K562 (cell line): ENCODE measurements at regions not wholly inside any gene's neighbourhood (a gene's known extent, or its start where the extent isn't known, plus 50 kb on each side); places are given as distances from the start of the nearest gene placed in this dataset.

Experiments
- ATAC-seq: fragments of 200-7000 bp; cut with Tn5 transposase; 3 replicates; pipeline ENCODE4 v1.9.1; 2020; ENCODE audit warnings: moderate library complexity
- BruUV-seq: library from RNA; stranded (reverse); fragments of 400-500 nt; replicated peaks from 2 replicates; lab custom pipeline; 2021; lab: Mats Ljungman, UMichigan
- CTCF ChIA-PET: fragments of 300-600 bp; formaldehyde crosslinking; extraction: SDS; loops from one replicate; lab custom pipeline; 2021; ENCODE audit warnings: low intra/inter-chr PET ratio; lab: Yijun Ruan, JAX
- POLR2A ChIA-PET: fragments of 300-600, 350-650 bp; sonication (Branson Sonifier 250); formaldehyde crosslinking; extraction: SDS; loops from one replicate; lab custom pipeline; 2021; ENCODE audit warnings: antibody characterized with exemption, inconsistent platforms; lab: Yijun Ruan, JAX
- DNase-seq, 4 experiments: peaks; one replicate each; pipeline versions ENCODE4 v3.0.0 to v3.0.0-alpha.2; 2011 to 2018; ENCODE audit warnings: low spot score in 3 of 4, mixed read lengths in 3 of 4; ENCODE audit errors: extremely low read depth in 1 of 4
- FAIRE-seq: peaks from 2 replicates; lab custom pipeline; 2011; peaks lifted over from hg19 to GRCh38; lab: Jason Lieb, UNC
- H2AFZ ChIP-seq: 2 replicates; pipeline ENCODE4 v1.6.0; 2011; ENCODE audit warnings: low read depth, low read length, control low read depth, inconsistent platforms
- H3K27ac ChIP-seq: fragments of 200-600 bp; 3 replicates; pipeline ENCODE4 v1.8.0; 2011; ENCODE audit warnings: low read depth, mild to moderate bottlenecking, control low read depth, inconsistent platforms, low read length, moderate library complexity, mixed read lengths; ENCODE audit errors: extremely low read depth
- H3K27me3 ChIP-seq, 2 experiments: fragments of 300-600 bp in 1 of 2; 2 replicates in 1 of 2; 3 replicates in 1 of 2; pipeline versions ENCODE4 v1.6.0 to v1.8.0; 2011; ENCODE audit warnings: inconsistent platforms in 2 of 2, low read length in 2 of 2, mild to moderate bottlenecking in 1 of 2, mixed read lengths in 1 of 2, moderate library complexity in 1 of 2; ENCODE audit not compliant: control insufficient read depth in 2 of 2, insufficient read depth in 2 of 2
- H3K36me3 ChIP-seq: fragments of 300-600 bp; 3 replicates; pipeline ENCODE4 v1.8.0; 2011; ENCODE audit warnings: mild to moderate bottlenecking, low read length, inconsistent platforms; ENCODE audit not compliant: control insufficient read depth, insufficient read depth
- H3K4me1 ChIP-seq, 2 experiments: fragments of 200-600 bp in 1 of 2; replicated peaks in 1 of 2; 2 replicates in 1 of 2; 3 replicates in 1 of 2; pipeline versions ENCODE4 v1.5.1 to v1.8.0; 2011; ENCODE audit warnings: inconsistent platforms in 2 of 2, low read length in 2 of 2, mild to moderate bottlenecking in 1 of 2, mixed read lengths in 1 of 2, moderate library complexity in 1 of 2; ENCODE audit not compliant: control insufficient read depth in 2 of 2, insufficient read depth in 2 of 2
- H3K4me2 ChIP-seq: 2 replicates; pipeline ENCODE4 v1.6.1; 2011; ENCODE audit warnings: low read length, control low read depth, inconsistent platforms, mixed read lengths; ENCODE audit not compliant: insufficient read depth
- H3K4me3 ChIP-seq: fragments of 200-600 bp; sonication (generic), shearing (Covaris generic); 2 replicates; pipeline ENCODE4 v1.5.1; 2016; ENCODE audit warnings: control low read depth, inconsistent platforms
- H3K79me2 ChIP-seq: fragments of 200-600 bp; 3 replicates; pipeline ENCODE4 v1.8.0; 2011; ENCODE audit warnings: low read length, inconsistent platforms; ENCODE audit not compliant: control insufficient read depth, insufficient read depth
- H3K9ac ChIP-seq, 2 experiments: 2 replicates each; pipeline versions ENCODE4 v1.6.0 to v1.6.1; 2011; ENCODE audit warnings: low read depth in 2 of 2, low read length in 2 of 2, control low read depth in 1 of 2, inconsistent platforms in 1 of 2, mild to moderate bottlenecking in 1 of 2, mixed read lengths in 1 of 2; ENCODE audit not compliant: insufficient read depth in 1 of 2
- H3K9me1 ChIP-seq: one replicate; pipeline ENCODE4 v1.6.0; 2011; ENCODE audit warnings: inconsistent platforms, mild to moderate bottlenecking, low read length, moderate library complexity; ENCODE audit not compliant: control insufficient read depth, insufficient read depth
- H3K9me3 ChIP-seq: replicated peaks from 2 replicates; pipeline ENCODE4 v1.5.1; 2011; ENCODE audit warnings: low read depth, low read length, inconsistent platforms; ENCODE audit not compliant: control insufficient read depth, insufficient read depth
- H4K20me1 ChIP-seq: replicated peaks from 2 replicates; pipeline ENCODE4 v1.6.1; 2011; ENCODE audit warnings: low read length, inconsistent platforms, mixed read lengths; ENCODE audit not compliant: control insufficient read depth, insufficient read depth
- ARID3B ChIP-seq: fragments of 250-450 bp; sonication (Bioruptor Pico); IDR thresholded peaks from 2 replicates; pipeline ENCODE4 v1.4.0; 2020; ENCODE audit warnings: borderline replicate concordance
- CBX8 ChIP-seq: fragments of 200-600 bp; sonication (generic); IDR thresholded peaks from 2 replicates; pipeline ENCODE4 v1.6.1; 2012; ENCODE audit warnings: borderline replicate concordance, mixed run types, low read depth, mild to moderate bottlenecking, moderate library complexity, mixed read lengths, low read length, control low read depth, inconsistent platforms; ENCODE audit not compliant: poor library complexity, severe bottlenecking; ENCODE audit errors: extremely low read depth
- DMBX1 ChIP-seq: fragments of 250-450 bp; sonication (Bioruptor Pico); IDR thresholded peaks from 2 replicates; pipeline ENCODE4 v1.8.0; 2022; ENCODE audit warnings: inconsistent platforms, mild to moderate bottlenecking, moderate library complexity, borderline replicate concordance
- EWSR1 ChIP-seq: fragments of 450-650 bp; IDR thresholded peaks from 2 replicates; pipeline ENCODE4 v1.6.1; 2018; ENCODE audit warnings: borderline replicate concordance, mild to moderate bottlenecking, low read depth, moderate library complexity; ENCODE audit not compliant: partially characterized antibody
- HDAC6 ChIP-seq: IDR thresholded peaks from 2 replicates; pipeline ENCODE4 v1.6.1; 2012; ENCODE audit warnings: low read depth, mild to moderate bottlenecking, control low read depth, inconsistent platforms, low read length, moderate library complexity
- HNRNPUL1 ChIP-seq: fragments of 200-400 bp; formaldehyde crosslinking; IDR thresholded peaks from 2 replicates; pipeline ENCODE4 v1.6.1; 2017; ENCODE audit warnings: low read length
- IFI16 ChIP-seq: fragments of 250-450 bp; sonication (Bioruptor Pico); IDR thresholded peaks from 2 replicates; pipeline ENCODE4 v2.1.2; 2022; ENCODE audit warnings: mild to moderate bottlenecking, inconsistent platforms
- MCM7 ChIP-seq, 2 experiments: fragments of 450-650 bp; IDR thresholded peaks; 2 replicates each; pipeline ENCODE4 v1.6.1; 2016 to 2018
- NCOA6 ChIP-seq: fragments of 450-650 bp; IDR thresholded peaks from 2 replicates; pipeline ENCODE4 v1.6.1; 2017; ENCODE audit warnings: mild to moderate bottlenecking
- TARDBP ChIP-seq: fragments of 450-650 bp; IDR thresholded peaks from 2 replicates; pipeline ENCODE4 v1.6.1; 2016
- U2AF2 ChIP-seq: fragments of 200-400 bp; formaldehyde crosslinking; optimal IDR thresholded peaks from 2 replicates; pipeline ENCODE3; 2017; ENCODE audit warnings: low read depth, mild to moderate bottlenecking, low read length
- ZNF232 ChIP-seq: sonication (generic); formaldehyde crosslinking; IDR thresholded peaks from 2 replicates; pipeline ENCODE4 v1.8.0; 2022; ENCODE audit warnings: mild to moderate bottlenecking, missing genetic modification reagents
- WGBS: fragments of 100-300 bp; shearing (Covaris generic); methylation state at CpG from one replicate; pipeline ENCODE4 v1.1.6; 2016; ENCODE audit warnings: low coverage, mixed read lengths; ENCODE audit not compliant: insufficient coverage; ENCODE audit errors: missing lambda C conversion rate; 5-methylcytosine and 5-hydroxymethylcytosine counted together
- in situ Hi-C: fragments of 300-500 bp; cut with MboI; formaldehyde crosslinking; loops from 4 replicates; pipeline ENCODE4 v1.15.0; 2018; ENCODE audit warnings: inconsistent platforms, mixed read lengths
- intact Hi-C: fragments of 100-400 bp; cut with micrococcal nuclease; formaldehyde crosslinking; loops from 2 replicates; pipeline ENCODE4 v1.14.2; 2022
- TF ChIP-seq, protein P1 (sequence below): fragments of 200-800 bp; sonication (Bioruptor generic); IDR thresholded peaks from 2 replicates; pipeline ENCODE4 v1.6.1; 2017; ENCODE audit warnings: missing genetic modification characterization, missing compliant biosample characterization
- TF ChIP-seq, protein P2 (sequence below), 2 experiments: fragments of 450-650 bp; conservative IDR thresholded peaks; 2 replicates each; pipeline ENCODE4 v1.6.1; 2017; ENCODE audit warnings: mild to moderate bottlenecking in 2 of 2, moderate library complexity in 2 of 2

DNA sequence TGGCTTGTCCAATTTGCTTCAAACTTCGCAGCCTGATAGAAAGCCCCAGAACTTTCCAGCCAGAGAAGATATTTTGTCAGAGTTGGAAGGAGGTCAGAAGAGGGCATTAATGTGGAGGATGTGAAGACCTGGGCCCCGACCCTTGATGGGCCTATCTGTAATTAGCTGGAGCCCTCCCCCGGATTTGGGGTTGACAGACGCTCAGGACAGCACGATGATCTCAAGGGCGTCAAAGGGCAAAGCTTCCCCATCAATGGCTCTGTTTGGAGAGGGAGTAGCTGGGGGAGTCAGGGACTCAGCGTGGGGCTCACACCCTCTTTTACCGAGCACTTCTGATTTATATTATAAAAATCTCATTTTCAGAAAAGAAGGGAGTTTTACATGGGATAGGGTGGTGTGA lies 59.0 kb upstream of the PPP2R3B start:
- no peak overlapping the region for H3K9ac ChIP-seq
- H3K9me1 ChIP-seq: no peaks in the 10 kb centered on the region
- no peak overlapping the region for H3K4me2 ChIP-seq
- no peaks in the 10 kb centered on the region for H3K9me3 ChIP-seq
- FAIRE-seq: no peak
- H3K4me1 ChIP-seq: no peaks in the 10 kb centered on the region
- WGBS: 2% methylated on average over 8 of the region's 8 CpGs
- no peak for DNase-seq
- no peak for TF ChIP-seq ZNF232 (CRISPR knock-in tag)
- TF ChIP-seq TARDBP: no peak
- TF ChIP-seq, protein P1, sequence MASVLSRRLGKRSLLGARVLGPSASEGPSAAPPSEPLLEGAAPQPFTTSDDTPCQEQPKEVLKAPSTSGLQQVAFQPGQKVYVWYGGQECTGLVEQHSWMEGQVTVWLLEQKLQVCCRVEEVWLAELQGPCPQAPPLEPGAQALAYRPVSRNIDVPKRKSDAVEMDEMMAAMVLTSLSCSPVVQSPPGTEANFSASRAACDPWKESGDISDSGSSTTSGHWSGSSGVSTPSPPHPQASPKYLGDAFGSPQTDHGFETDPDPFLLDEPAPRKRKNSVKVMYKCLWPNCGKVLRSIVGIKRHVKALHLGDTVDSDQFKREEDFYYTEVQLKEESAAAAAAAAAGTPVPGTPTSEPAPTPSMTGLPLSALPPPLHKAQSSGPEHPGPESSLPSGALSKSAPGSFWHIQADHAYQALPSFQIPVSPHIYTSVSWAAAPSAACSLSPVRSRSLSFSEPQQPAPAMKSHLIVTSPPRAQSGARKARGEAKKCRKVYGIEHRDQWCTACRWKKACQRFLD (CRISPR knock-in tag): no peak
- no peak for TF ChIP-seq NCOA6
- no peak for TF ChIP-seq MCM7 (IDR thresholded peaks at IDR 0.05)
- no peak for TF ChIP-seq DMBX1 (CRISPR knock-in tag)
- no peak for TF ChIP-seq ARID3B (CRISPR knock-in tag)
- no peak for TF ChIP-seq HDAC6
- TF ChIP-seq, protein P2, sequence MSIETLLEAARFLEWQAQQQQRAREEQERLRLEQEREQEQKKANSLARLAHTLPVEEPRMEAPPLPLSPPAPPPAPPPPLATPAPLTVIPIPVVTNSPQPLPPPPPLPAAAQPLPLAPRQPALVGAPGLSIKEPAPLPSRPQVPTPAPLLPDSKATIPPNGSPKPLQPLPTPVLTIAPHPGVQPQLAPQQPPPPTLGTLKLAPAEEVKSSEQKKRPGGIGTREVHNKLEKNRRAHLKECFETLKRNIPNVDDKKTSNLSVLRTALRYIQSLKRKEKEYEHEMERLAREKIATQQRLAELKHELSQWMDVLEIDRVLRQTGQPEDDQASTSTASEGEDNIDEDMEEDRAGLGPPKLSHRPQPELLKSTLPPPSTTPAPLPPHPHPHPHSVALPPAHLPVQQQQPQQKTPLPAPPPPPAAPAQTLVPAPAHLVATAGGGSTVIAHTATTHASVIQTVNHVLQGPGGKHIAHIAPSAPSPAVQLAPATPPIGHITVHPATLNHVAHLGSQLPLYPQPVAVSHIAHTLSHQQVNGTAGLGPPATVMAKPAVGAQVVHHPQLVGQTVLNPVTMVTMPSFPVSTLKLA (conservative IDR thresholded peaks at IDR 0.05): no peak
- no peak for TF ChIP-seq HNRNPUL1
- no peak for TF ChIP-seq EWSR1
- no peak for TF ChIP-seq IFI16 (CRISPR knock-in tag)
- no peak for TF ChIP-seq CBX8
- no peak for TF ChIP-seq U2AF2
- H3K27me3 ChIP-seq: no peaks in the 10 kb centered on the region; a peak in 2 of 5 replicates
- POLR2A ChIA-PET: no interaction called here
- no peak for ATAC-seq
- no peak overlapping the region for H2AFZ ChIP-seq
- CTCF ChIA-PET: no interaction called here
- H3K27ac ChIP-seq: no peak overlapping the region
- intact Hi-C loops (no loop called here), in situ Hi-C loops (no loop called here)
- H3K36me3 ChIP-seq: no peaks in the 10 kb centered on the region
- BruUV-seq: no TSS peak
- no peaks in the 10 kb centered on the region for H3K79me2 ChIP-seq
- no peaks in the 10 kb centered on the region for H4K20me1 ChIP-seq
- H3K4me3 ChIP-seq: no peak overlapping the region
